ENCODE measurements at regions not wholly inside any gene's neighbourhood (a gene's known extent, or its start where the extent isn't known, plus 50 kb on each side); places are given as distances from the start of the nearest gene placed in this dataset.

GRCh38 chr4:180603791-180604190 lies 1639.4 kb upstream of the TENM3 start:
- no peak for DNase-seq
- H3K36me3 Mint-ChIP-seq (ENCODE audit: low read depth): no peaks in the 10 kb centered on the region
- no peak overlapping the region for H3K4me3 Mint-ChIP-seq
- H3K27ac Mint-ChIP-seq: no peak overlapping the region
- H3K4me1 Mint-ChIP-seq (ENCODE audit: low read depth): no peaks in the 10 kb centered on the region
- H3K27me3 Mint-ChIP-seq: no peaks in the 10 kb centered on the region
- H3K9me3 Mint-ChIP-seq: peaks cover 5% of the 10 kb centered on the region

GRCh38 chr4:180610324-180610723 lies 1632.9 kb upstream of the TENM3 start:
- Mint-ChIP-seq H3K9me3 (peaks cover 6% of the 10 kb centered on the region), H3K36me3 (ENCODE audit: low read depth) (no peaks in the 10 kb centered on the region), H3K27me3 (no peaks in the 10 kb centered on the region), H3K4me1 (ENCODE audit: low read depth) (no peaks in the 10 kb centered on the region), H3K4me3 (no peak overlapping the region), H3K27ac (no peak overlapping the region)
- no peak for DNase-seq

- H3K36me3 Mint-ChIP-seq (ENCODE audit: low read depth): no peaks in the 10 kb centered on the region
- H3K9me3 Mint-ChIP-seq: no peaks in the 10 kb centered on the region
- no peaks in the 10 kb centered on the region for H3K27me3 Mint-ChIP-seq
Observed at GRCh38 chr4:180615746-180616145, 1627.5 kb upstream of the TENM3 start.

GRCh38 chr4:180617196-180617595 lies 1626.0 kb upstream of the TENM3 start:
- Mint-ChIP-seq H3K27ac (no peak overlapping the region), H3K36me3 (ENCODE audit: low read depth) (no peaks in the 10 kb centered on the region), H3K27me3 (no peaks in the 10 kb centered on the region), H3K4me1 (ENCODE audit: low read depth) (no peaks in the 10 kb centered on the region), H3K9me3 (no peaks in the 10 kb centered on the region), H3K4me3 (no peak overlapping the region)
- DNase-seq: no peak

More at GRCh38 chr4:180615746-180616145, 1627.5 kb upstream of the TENM3 start:
- no peak for DNase-seq
- no peak overlapping the region for H3K4me3 Mint-ChIP-seq
- no peaks in the 10 kb centered on the region for H3K4me1 Mint-ChIP-seq (ENCODE audit: low read depth)
- H3K27ac Mint-ChIP-seq: no peak overlapping the region

- H3K36me3 Mint-ChIP-seq (ENCODE audit: low read depth): no peaks in the 10 kb centered on the region
- DNase-seq: no peak
- no peaks in the 10 kb centered on the region for H3K27me3 Mint-ChIP-seq
- no peak overlapping the region for H3K4me3 Mint-ChIP-seq
- H3K27ac Mint-ChIP-seq: no peak overlapping the region
- H3K9me3 Mint-ChIP-seq: no peaks in the 10 kb centered on the region
- no peaks in the 10 kb centered on the region for H3K4me1 Mint-ChIP-seq (ENCODE audit: low read depth)
Observed at GRCh38 chr4:180618396-180618795, 1624.8 kb upstream of the TENM3 start.

- DNase-seq: no peak
- no peaks in the 10 kb centered on the region for H3K36me3 Mint-ChIP-seq (ENCODE audit: low read depth)
- H3K9me3 Mint-ChIP-seq: no peaks in the 10 kb centered on the region
- H3K4me3 Mint-ChIP-seq: no peak overlapping the region
- H3K27ac Mint-ChIP-seq: no peak overlapping the region
- no peaks in the 10 kb centered on the region for H3K27me3 Mint-ChIP-seq
- no peaks in the 10 kb centered on the region for H3K4me1 Mint-ChIP-seq (ENCODE audit: low read depth)
Observed at GRCh38 chr4:180619440-180619839, 1623.8 kb upstream of the TENM3 start.

- H3K36me3 Mint-ChIP-seq (ENCODE audit: low read depth): no peaks in the 10 kb centered on the region
- no peak overlapping the region for H3K4me3 Mint-ChIP-seq
- no peak for DNase-seq
- no peaks in the 10 kb centered on the region for H3K9me3 Mint-ChIP-seq
- no peak overlapping the region for H3K27ac Mint-ChIP-seq
- no peaks in the 10 kb centered on the region for H3K27me3 Mint-ChIP-seq
- no peaks in the 10 kb centered on the region for H3K4me1 Mint-ChIP-seq (ENCODE audit: low read depth)
Observed at GRCh38 chr4:180622254-180622653, 1620.9 kb upstream of the TENM3 start.

- no peak overlapping the region for H3K4me3 Mint-ChIP-seq
- no peak overlapping the region for H3K27ac Mint-ChIP-seq
- H3K36me3 Mint-ChIP-seq (ENCODE audit: low read depth): no peaks in the 10 kb centered on the region
- no peaks in the 10 kb centered on the region for H3K27me3 Mint-ChIP-seq
- no peaks in the 10 kb centered on the region for H3K9me3 Mint-ChIP-seq
- H3K4me1 Mint-ChIP-seq (ENCODE audit: low read depth): no peaks in the 10 kb centered on the region
- DNase-seq: no peak
Observed at GRCh38 chr4:180625653-180626052, 1617.5 kb upstream of the TENM3 start.

- Mint-ChIP-seq H3K4me1 (ENCODE audit: low read depth) (no peaks in the 10 kb centered on the region), H3K36me3 (ENCODE audit: low read depth) (no peaks in the 10 kb centered on the region), H3K27ac (no peak overlapping the region), H3K4me3 (no peak overlapping the region), H3K27me3 (no peaks in the 10 kb centered on the region), H3K9me3 (no peaks in the 10 kb centered on the region)
- DNase-seq: no peak
Observed at GRCh38 chr4:180630012-180630665, 1613.1 kb upstream of the TENM3 start.

GRCh38 chr4:180634306-180634705 lies 1608.9 kb upstream of the TENM3 start:
- Mint-ChIP-seq H3K27ac (no peak overlapping the region), H3K27me3 (no peaks in the 10 kb centered on the region)

GRCh38 chr4:180635281-180635680 lies 1607.9 kb upstream of the TENM3 start:
- no peaks in the 10 kb centered on the region for H3K9me3 Mint-ChIP-seq
- no peaks in the 10 kb centered on the region for H3K4me1 Mint-ChIP-seq (ENCODE audit: low read depth)
- H3K27me3 Mint-ChIP-seq: no peaks in the 10 kb centered on the region
- no peaks in the 10 kb centered on the region for H3K36me3 Mint-ChIP-seq (ENCODE audit: low read depth)
- no peak for DNase-seq
- H3K4me3 Mint-ChIP-seq: no peak overlapping the region
- H3K27ac Mint-ChIP-seq: no peak overlapping the region

More at GRCh38 chr4:180634306-180634705, 1608.9 kb upstream of the TENM3 start:
- no peak overlapping the region for H3K4me3 Mint-ChIP-seq
- H3K36me3 Mint-ChIP-seq (ENCODE audit: low read depth): no peaks in the 10 kb centered on the region
- no peak for DNase-seq
- H3K4me1 Mint-ChIP-seq (ENCODE audit: low read depth): no peaks in the 10 kb centered on the region
- no peaks in the 10 kb centered on the region for H3K9me3 Mint-ChIP-seq

GRCh38 chr4:180636696-180637404 lies 1606.4 kb upstream of the TENM3 start:
- Mint-ChIP-seq H3K4me1 (ENCODE audit: low read depth) (no peaks in the 10 kb centered on the region), H3K4me3 (no peak overlapping the region), H3K9me3 (no peaks in the 10 kb centered on the region), H3K27ac (no peak overlapping the region), H3K27me3 (no peaks in the 10 kb centered on the region), H3K36me3 (ENCODE audit: low read depth) (no peaks in the 10 kb centered on the region)
- no peak for DNase-seq

GRCh38 chr4:180637616-180638015 lies 1605.6 kb upstream of the TENM3 start:
- Mint-ChIP-seq H3K36me3 (ENCODE audit: low read depth) (no peaks in the 10 kb centered on the region), H3K9me3 (no peaks in the 10 kb centered on the region), H3K4me1 (ENCODE audit: low read depth) (no peaks in the 10 kb centered on the region), H3K27ac (no peak overlapping the region), H3K27me3 (no peaks in the 10 kb centered on the region), H3K4me3 (no peak overlapping the region)
- DNase-seq: no peak

- Mint-ChIP-seq H3K9me3 (no peaks in the 10 kb centered on the region), H3K27me3 (no peaks in the 10 kb centered on the region), H3K4me3 (no peak overlapping the region), H3K36me3 (ENCODE audit: low read depth) (no peaks in the 10 kb centered on the region), H3K4me1 (ENCODE audit: low read depth) (no peaks in the 10 kb centered on the region), H3K27ac (no peak overlapping the region)
- DNase-seq: no peak
Observed at GRCh38 chr4:180640193-180640592, 1603.0 kb upstream of the TENM3 start.

GRCh38 chr4:180641495-180641894 lies 1601.7 kb upstream of the TENM3 start:
- Mint-ChIP-seq H3K27ac (no peak overlapping the region), H3K4me1 (ENCODE audit: low read depth) (no peaks in the 10 kb centered on the region), H3K4me3 (no peak overlapping the region), H3K27me3 (no peaks in the 10 kb centered on the region), H3K9me3 (no peaks in the 10 kb centered on the region), H3K36me3 (ENCODE audit: low read depth) (no peaks in the 10 kb centered on the region)
- no peak for DNase-seq
